ENCODE measurements at regions not wholly inside any gene's neighbourhood (a gene's known extent, or its start where the extent isn't known, plus 50 kb on each side); places are given as distances from the start of the nearest gene placed in this dataset.

DNA sequence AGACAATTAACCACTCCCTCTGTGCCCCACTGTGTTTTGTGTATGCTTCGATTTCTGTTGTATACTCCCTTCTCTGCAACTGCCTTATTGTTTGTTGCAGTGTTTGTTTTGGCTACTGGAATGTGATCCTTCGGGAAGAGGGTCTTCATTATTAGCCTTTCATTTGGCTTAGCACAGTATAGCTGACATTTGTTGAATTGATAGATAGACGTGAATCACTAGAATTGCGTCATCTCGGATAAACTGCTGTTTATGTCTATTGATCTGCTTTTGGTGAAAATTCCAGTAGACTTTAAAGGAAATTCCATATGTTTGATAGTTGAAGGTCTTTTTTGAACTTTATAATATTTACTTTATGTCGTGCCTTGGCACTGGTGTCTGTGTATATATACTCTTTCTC, 189.9 kb upstream of the EYA4 start:
- no peak overlapping the region for H3K4me3 ChIP-seq (ENCODE audit: control extremely low read depth in 1 of 5, extremely low read depth in 1 of 5, insufficient read depth in 1 of 5, low read depth in 2 of 5, low read length in 4 of 5)
- no peak overlapping the region for H3K4me2 ChIP-seq (replicated peaks; ENCODE audit: low read depth, low read length, poor library complexity, severe bottlenecking)
- no peaks in the 10 kb centered on the region for H3K36me3 ChIP-seq (replicated peaks in 1 of 2; ENCODE audit: control extremely low read depth in 1 of 2, control insufficient read depth in 1 of 2, extremely low read depth in 1 of 2, insufficient read depth in 2 of 2, low read length in 1 of 2)
- DNase-seq (no peak), ATAC-seq (ENCODE audit: low read depth) (no peak)
- H3K9ac ChIP-seq (ENCODE audit: low read length): no peak overlapping the region
- Mint-ChIP-seq H3K4me3 (no peak overlapping the region), H3K27ac (no peak overlapping the region), H3K4me1 (no peaks in the 10 kb centered on the region), H3K27me3 (no peaks in the 10 kb centered on the region), H3K9me3 (ENCODE audit: insufficient read depth) (no peaks in the 10 kb centered on the region)
- POLR2A ChIA-PET: no interaction called here
- H2AFZ ChIP-seq (ENCODE audit: insufficient read depth, low read depth, low read length, poor library complexity, severe bottlenecking): no peak overlapping the region
- H3K27ac ChIP-seq (ENCODE audit: low read length in 2 of 2): no peak overlapping the region
- no peaks in the 10 kb centered on the region for H3K4me1 ChIP-seq (ENCODE audit: control insufficient read depth in 2 of 2, insufficient read depth in 2 of 2, low read length in 2 of 2)
- CTCF ChIA-PET: no interaction called here
- no peaks in the 10 kb centered on the region for H3K79me2 ChIP-seq (ENCODE audit: control insufficient read depth, insufficient read depth, low read length)
- intact Hi-C loops (cut with micrococcal nuclease): no loop called here
- 80% methylated on average over 1 of the region's 6 CpGs for WGBS (ENCODE audit: insufficient coverage)
- H3K9me3 ChIP-seq (ENCODE audit: control extremely low read depth in 1 of 3, control insufficient read depth in 2 of 3, insufficient read depth in 1 of 3, low read length in 2 of 3): no peaks in the 10 kb centered on the region
- H3K27me3 ChIP-seq (replicated peaks in 1 of 4; ENCODE audit: control extremely low read depth in 1 of 4, control insufficient read depth in 3 of 4, insufficient read depth in 4 of 4, low read length in 3 of 4): no peaks in the 10 kb centered on the region
- no peaks in the 10 kb centered on the region for H4K20me1 ChIP-seq (ENCODE audit: control insufficient read depth, insufficient read depth, low read length, poor library complexity, severe bottlenecking)
- TF ChIP-seq EZH2 (IDR thresholded peaks at IDR 0.05; ENCODE audit: borderline replicate concordance, insufficient read depth, low read depth, low read length, poor library complexity, severe bottlenecking): no peak
- TF ChIP-seq, protein P1, sequence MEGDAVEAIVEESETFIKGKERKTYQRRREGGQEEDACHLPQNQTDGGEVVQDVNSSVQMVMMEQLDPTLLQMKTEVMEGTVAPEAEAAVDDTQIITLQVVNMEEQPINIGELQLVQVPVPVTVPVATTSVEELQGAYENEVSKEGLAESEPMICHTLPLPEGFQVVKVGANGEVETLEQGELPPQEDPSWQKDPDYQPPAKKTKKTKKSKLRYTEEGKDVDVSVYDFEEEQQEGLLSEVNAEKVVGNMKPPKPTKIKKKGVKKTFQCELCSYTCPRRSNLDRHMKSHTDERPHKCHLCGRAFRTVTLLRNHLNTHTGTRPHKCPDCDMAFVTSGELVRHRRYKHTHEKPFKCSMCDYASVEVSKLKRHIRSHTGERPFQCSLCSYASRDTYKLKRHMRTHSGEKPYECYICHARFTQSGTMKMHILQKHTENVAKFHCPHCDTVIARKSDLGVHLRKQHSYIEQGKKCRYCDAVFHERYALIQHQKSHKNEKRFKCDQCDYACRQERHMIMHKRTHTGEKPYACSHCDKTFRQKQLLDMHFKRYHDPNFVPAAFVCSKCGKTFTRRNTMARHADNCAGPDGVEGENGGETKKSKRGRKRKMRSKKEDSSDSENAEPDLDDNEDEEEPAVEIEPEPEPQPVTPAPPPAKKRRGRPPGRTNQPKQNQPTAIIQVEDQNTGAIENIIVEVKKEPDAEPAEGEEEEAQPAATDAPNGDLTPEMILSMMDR (IDR thresholded peaks at IDR 0.05): no peak

GRCh38 chr6:133052465-133052864, 188.7 kb upstream of the EYA4 start:
- H3K4me2 ChIP-seq (replicated peaks; ENCODE audit: low read depth, low read length, poor library complexity, severe bottlenecking): no peak overlapping the region
- no peak for DNase-seq
- H3K9me3 ChIP-seq (ENCODE audit: control extremely low read depth in 1 of 3, control insufficient read depth in 2 of 3, insufficient read depth in 1 of 3, low read length in 2 of 3): no peaks in the 10 kb centered on the region
- ATAC-seq (ENCODE audit: low read depth): no peak
- no peaks in the 10 kb centered on the region for H3K27me3 ChIP-seq (replicated peaks in 1 of 4; ENCODE audit: control extremely low read depth in 1 of 4, control insufficient read depth in 3 of 4, insufficient read depth in 4 of 4, low read length in 3 of 4)
- Mint-ChIP-seq H3K4me1 (no peaks in the 10 kb centered on the region), H3K27me3 (no peaks in the 10 kb centered on the region), H3K27ac (no peak overlapping the region), H3K9me3 (ENCODE audit: insufficient read depth) (no peaks in the 10 kb centered on the region), H3K4me3 (no peak overlapping the region)
- intact Hi-C loops (cut with micrococcal nuclease): no loop called here
- no peaks in the 10 kb centered on the region for H3K79me2 ChIP-seq (ENCODE audit: control insufficient read depth, insufficient read depth, low read length)
- H4K20me1 ChIP-seq (ENCODE audit: control insufficient read depth, insufficient read depth, low read length, poor library complexity, severe bottlenecking): no peaks in the 10 kb centered on the region
- H3K27ac ChIP-seq (ENCODE audit: low read length in 2 of 2): no peak overlapping the region
- no peaks in the 10 kb centered on the region for H3K36me3 ChIP-seq (replicated peaks in 1 of 2; ENCODE audit: control extremely low read depth in 1 of 2, control insufficient read depth in 1 of 2, extremely low read depth in 1 of 2, insufficient read depth in 2 of 2, low read length in 1 of 2)
- POLR2A ChIA-PET: no interaction called here
- WGBS (ENCODE audit: insufficient coverage): 100% methylated on average over 2 of the region's 2 CpGs
- H3K4me3 ChIP-seq (ENCODE audit: control extremely low read depth in 1 of 5, extremely low read depth in 1 of 5, insufficient read depth in 1 of 5, low read depth in 2 of 5, low read length in 4 of 5): no peak overlapping the region
- CTCF ChIA-PET: no interaction called here
- H3K4me1 ChIP-seq (ENCODE audit: control insufficient read depth in 2 of 2, insufficient read depth in 2 of 2, low read length in 2 of 2): no peaks in the 10 kb centered on the region
- no peak overlapping the region for H3K9ac ChIP-seq (ENCODE audit: low read length)
- H2AFZ ChIP-seq (ENCODE audit: insufficient read depth, low read depth, low read length, poor library complexity, severe bottlenecking): no peak overlapping the region
- TF ChIP-seq EZH2 (IDR thresholded peaks at IDR 0.05; ENCODE audit: borderline replicate concordance, insufficient read depth, low read depth, low read length, poor library complexity, severe bottlenecking): no peak
- TF ChIP-seq, protein P1 (IDR thresholded peaks at IDR 0.05): no peak
